ENCODE measurements at regions not wholly inside any gene's neighbourhood (a gene's known extent, or its start where the extent isn't known, plus 50 kb on each side); places are given as distances from the start of the nearest gene placed in this dataset.

- DNase-seq (ENCODE audit: low spot score): no peak
- TF ChIP-seq, protein P1, sequence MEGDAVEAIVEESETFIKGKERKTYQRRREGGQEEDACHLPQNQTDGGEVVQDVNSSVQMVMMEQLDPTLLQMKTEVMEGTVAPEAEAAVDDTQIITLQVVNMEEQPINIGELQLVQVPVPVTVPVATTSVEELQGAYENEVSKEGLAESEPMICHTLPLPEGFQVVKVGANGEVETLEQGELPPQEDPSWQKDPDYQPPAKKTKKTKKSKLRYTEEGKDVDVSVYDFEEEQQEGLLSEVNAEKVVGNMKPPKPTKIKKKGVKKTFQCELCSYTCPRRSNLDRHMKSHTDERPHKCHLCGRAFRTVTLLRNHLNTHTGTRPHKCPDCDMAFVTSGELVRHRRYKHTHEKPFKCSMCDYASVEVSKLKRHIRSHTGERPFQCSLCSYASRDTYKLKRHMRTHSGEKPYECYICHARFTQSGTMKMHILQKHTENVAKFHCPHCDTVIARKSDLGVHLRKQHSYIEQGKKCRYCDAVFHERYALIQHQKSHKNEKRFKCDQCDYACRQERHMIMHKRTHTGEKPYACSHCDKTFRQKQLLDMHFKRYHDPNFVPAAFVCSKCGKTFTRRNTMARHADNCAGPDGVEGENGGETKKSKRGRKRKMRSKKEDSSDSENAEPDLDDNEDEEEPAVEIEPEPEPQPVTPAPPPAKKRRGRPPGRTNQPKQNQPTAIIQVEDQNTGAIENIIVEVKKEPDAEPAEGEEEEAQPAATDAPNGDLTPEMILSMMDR (IDR thresholded peaks at IDR 0.05; ENCODE audit: borderline replicate concordance, control extremely low read depth, extremely low read depth, insufficient read depth, missing control alignments): no peak
- in situ Hi-C loops (cut with MboI; ENCODE audit: low sequenced_read_pairs, unreplicated experiment): no loop called here
Measured at GRCh38 chr7:89797965-89798598, 356.2 kb upstream of the STEAP1 start.

DNA sequence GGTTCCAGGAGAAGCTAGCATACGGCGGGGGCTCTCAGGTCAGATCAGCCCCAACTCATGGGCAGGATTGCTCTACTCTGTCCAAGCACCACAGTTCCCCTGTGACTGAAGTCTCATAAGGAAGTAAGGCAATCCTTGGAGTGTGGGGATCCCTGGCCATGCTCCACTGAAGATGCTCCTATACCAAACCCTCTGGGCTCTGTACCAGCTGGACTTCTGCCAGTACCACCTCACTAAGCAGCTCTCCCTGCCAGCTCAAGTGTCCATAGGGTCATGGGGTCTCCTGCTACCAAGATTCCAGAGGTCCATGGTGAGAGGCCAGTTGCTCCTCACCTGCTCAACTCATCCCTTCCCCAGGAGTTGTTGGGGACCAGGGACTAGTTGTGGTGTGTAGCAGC lies 355.7 kb upstream of the STEAP1 start:
- no peak for DNase-seq (ENCODE audit: low spot score)
- in situ Hi-C loops (cut with MboI; ENCODE audit: low sequenced_read_pairs, unreplicated experiment): no loop called here
- TF ChIP-seq, protein P1 (IDR thresholded peaks at IDR 0.05; ENCODE audit: borderline replicate concordance, control extremely low read depth, extremely low read depth, insufficient read depth, missing control alignments): no peak

- no peak for DNase-seq (ENCODE audit: low spot score)
- TF ChIP-seq, protein P1 (IDR thresholded peaks at IDR 0.05; ENCODE audit: borderline replicate concordance, control extremely low read depth, extremely low read depth, insufficient read depth, missing control alignments): no peak
- in situ Hi-C loops (cut with MboI; ENCODE audit: low sequenced_read_pairs, unreplicated experiment): no loop called here
Measured at GRCh38 chr7:89800761-89801160, 353.5 kb upstream of the STEAP1 start.

DNA sequence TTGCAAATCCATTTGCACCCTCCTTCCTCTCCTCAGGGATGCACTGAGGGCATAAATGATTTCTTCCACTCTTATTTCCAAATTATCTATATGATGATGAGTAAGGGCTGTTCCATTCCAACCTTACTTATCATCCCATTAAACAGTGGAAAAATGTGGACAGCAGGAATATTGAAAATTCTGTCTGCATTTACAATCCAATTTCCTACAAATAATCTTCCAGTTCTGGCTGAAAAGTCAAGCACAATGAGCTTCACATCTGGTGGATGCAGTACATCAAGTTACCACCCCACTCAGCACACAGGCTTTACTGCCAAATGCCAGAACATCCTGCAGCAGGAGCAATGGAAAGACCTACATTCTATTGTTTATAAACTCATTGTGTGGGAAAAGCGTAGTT lies 345.0 kb upstream of the STEAP1 start:
- no peak for DNase-seq (ENCODE audit: low spot score)
- TF ChIP-seq, protein P1 (IDR thresholded peaks at IDR 0.05; ENCODE audit: borderline replicate concordance, control extremely low read depth, extremely low read depth, insufficient read depth, missing control alignments): no peak
- in situ Hi-C loops (cut with MboI; ENCODE audit: low sequenced_read_pairs, unreplicated experiment): no loop called here

DNA sequence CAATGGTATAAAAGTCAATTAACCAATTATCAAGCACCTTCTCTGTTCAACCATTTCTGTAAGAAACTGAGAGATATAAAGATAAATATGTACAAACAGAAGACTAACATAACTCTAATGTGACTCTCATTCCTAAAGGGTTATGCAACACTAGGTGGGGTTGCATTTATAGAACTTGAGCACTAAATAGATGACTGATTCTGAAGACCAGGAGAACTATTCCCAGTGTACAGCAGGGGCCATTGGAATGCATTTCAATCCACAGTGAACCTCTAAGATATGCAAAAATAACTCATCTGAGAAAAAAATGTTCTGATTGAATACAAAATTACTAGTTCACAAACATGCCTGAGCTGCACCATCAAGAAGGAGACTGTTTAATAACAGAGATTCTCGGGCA lies 341.2 kb upstream of the STEAP1 start:
- in situ Hi-C loops (cut with MboI; ENCODE audit: low sequenced_read_pairs, unreplicated experiment): no loop called here
- TF ChIP-seq, protein P1 (IDR thresholded peaks at IDR 0.05; ENCODE audit: borderline replicate concordance, control extremely low read depth, extremely low read depth, insufficient read depth, missing control alignments): no peak
- no peak for DNase-seq (ENCODE audit: low spot score)

- DNase-seq (ENCODE audit: low spot score): no peak
- TF ChIP-seq, protein P1 (IDR thresholded peaks at IDR 0.05; ENCODE audit: borderline replicate concordance, control extremely low read depth, extremely low read depth, insufficient read depth, missing control alignments): no peak
- in situ Hi-C loops (cut with MboI; ENCODE audit: low sequenced_read_pairs, unreplicated experiment): no loop called here
Measured at GRCh38 chr7:89826121-89826520, 328.1 kb upstream of the STEAP1 start.

All from GM13976 (cell line).